ENCODE measurements at regions not wholly inside any gene's neighbourhood (a gene's known extent, or its start where the extent isn't known, plus 50 kb on each side); places are given as distances from the start of the nearest gene placed in this dataset.

DNA sequence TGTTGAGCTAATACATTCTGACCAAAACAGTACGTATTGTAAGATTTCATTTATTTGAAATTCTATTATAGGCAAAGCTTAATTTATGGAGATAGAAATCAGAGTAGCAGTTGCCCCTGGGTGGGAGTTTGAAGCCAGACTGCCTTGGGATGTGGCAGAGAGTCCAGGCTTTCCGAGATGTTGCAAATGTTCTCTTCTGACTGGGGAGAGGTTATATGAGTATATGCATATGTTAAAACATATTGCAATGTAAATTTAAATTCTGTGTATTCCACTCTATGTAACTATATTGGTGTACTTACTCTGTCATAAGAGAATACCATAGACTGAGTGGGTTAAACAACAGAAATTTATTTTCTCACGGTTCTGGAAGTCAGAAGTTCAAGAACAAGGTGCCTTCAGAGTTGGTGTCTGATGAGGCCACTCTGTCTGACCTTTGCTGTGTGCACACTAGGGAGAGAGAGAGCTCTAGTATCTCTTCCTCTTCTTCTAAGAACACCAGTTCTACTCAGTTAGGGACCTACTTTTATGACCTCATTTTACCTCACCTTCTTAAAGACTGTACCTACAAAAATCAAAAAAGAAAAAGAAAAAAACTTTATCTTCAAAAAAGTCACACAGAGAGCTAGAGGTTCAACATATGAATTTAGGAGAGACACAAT is 299.3 kb upstream of the HS3ST1 start:
- no peak for DNase-seq

DNA sequence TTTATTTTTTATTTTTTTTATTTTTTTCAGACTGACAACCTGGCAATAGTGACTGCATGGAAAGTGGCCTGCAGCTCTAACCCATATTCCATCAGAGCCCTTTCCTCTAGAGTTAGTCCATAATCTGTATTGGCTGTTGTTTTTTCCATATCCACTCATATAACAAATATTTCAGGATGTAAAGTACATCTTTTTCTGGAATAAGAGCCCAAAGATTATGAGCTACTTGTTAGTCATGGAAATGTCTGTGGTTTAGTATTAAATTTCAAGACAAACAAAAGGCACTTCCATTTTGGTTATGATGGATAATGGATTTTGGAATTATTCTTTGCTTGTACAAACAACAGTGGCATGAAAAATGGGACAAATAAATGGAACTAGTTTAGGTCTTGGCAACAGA is 296.0 kb upstream of the HS3ST1 start:
- no peak for DNase-seq

DNA sequence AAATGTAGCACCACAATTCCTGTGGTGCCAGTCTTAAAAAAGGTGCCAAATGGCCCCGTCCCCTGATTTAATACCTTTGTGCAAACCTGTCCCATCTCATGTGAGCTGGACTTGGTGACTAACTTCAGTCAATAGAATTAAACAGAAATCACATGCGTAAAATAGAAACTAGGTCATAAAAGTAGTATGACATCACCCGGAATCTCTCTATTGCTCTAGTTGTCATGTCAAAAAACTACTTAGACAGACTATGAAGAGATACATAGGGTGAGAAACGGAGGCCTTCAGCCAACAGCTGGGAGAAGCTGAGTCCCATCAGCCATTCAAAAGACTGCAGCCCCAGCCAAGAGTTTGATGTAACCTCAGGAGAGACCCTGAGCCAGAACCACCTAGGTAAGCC is 293.5 kb upstream of the HS3ST1 start:
- no peak for DNase-seq

DNA sequence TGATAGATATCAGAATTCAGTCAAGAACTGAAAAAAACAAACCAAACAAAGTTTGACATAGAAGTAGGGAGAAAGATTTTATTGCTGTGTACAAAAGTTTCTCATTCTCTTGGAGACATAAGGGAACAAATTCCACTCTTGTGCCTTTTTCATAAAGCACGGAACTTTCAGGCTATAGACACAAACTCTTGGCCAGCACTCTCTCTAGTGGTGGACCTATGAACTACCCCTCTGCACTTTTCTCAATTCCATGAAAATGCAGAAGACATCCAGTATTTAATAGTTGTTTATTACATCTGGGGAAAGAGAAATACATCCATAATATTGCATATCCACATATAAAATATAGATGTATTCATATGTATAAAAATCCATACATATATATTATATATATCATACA is 291.6 kb upstream of the HS3ST1 start:
- DNase-seq: peak in 1 of 6 experiments; percentile 3

DNA sequence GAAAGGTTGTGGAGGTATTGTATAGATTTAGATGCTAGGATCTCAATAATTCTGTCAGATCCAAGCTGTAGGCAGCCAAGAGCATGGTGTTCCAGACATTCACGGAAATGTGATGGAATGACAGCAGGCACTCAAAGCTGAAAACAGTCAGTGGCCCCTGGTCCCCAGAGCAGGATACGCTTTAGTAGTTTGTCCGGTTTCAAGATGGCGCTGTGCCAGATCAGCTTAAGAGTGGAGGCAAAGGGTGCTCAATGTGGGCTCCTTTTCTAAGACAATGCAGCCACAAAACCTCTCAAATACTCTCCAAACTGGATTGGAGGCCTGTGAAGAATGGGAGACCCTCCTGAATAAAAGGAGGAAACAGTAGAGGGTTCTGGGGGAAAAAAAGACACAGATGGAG is 291.2 kb upstream of the HS3ST1 start:
- no peak for DNase-seq

DNA sequence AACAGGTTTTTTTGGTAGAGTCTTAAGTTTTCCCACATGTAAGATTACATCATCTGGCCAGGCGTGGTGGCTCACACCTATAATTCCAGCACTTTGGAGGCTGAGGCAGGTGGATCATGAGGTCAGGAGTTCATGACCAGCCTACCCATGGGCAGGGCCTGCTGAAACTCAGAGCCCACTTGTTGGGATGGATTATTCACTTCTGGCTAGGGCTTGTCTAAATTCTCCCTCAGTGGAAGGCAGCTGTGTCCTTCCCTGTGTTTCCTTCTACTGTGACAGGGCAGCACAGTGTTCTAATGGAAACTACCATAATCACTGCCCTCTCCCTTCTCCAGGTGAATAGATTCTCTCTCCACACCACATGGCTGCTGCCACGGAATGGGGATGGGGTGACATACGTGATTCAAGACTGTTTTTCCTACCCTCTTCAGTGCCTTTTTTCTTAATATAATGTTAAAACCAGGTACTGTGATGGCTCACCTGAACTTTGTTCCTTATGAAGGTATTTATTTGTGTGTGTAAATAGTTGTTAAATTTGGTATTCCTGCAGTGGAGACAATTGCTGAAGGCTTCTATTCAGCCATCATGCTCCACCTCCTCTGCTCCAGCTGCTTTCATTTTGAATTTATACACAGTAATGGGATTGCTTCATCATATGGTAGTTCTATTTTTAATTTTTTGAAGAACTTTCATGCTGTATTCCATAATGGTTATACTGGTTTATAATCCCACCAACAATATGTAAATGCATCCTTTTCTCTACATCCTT is 287.2 kb upstream of the HS3ST1 start:
- DNase-seq: no peak

DNA sequence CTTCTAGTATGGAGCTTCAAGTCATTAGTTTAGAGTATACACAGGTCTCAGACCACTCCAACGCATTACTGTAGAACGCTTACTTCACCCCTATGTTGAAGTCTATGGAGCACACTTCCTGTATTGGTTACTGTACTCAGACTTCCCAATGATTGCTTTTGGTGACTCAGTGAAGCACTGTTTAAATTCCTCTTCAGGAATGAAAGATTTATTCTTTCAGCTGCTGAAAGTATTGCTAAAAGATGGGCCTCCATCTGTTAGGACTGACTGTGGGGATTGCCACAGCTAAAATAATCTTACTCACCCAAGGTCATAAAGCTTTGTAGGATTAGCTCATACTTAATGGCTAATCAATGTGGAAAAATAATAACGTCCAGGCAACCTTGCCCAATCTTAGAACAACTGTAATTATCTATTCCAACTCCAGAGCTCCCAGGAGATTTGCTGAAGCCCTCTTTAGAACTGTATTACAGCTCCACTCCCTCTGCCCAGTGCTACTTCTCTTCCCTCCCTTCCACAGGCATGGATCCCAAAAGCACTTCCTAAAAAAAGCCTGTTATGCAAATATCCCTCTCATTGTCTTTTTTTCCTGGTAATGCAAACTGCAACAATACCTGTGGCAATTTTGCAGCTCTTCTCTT is 281.9 kb upstream of the HS3ST1 start:
- no peak for DNase-seq

DNA sequence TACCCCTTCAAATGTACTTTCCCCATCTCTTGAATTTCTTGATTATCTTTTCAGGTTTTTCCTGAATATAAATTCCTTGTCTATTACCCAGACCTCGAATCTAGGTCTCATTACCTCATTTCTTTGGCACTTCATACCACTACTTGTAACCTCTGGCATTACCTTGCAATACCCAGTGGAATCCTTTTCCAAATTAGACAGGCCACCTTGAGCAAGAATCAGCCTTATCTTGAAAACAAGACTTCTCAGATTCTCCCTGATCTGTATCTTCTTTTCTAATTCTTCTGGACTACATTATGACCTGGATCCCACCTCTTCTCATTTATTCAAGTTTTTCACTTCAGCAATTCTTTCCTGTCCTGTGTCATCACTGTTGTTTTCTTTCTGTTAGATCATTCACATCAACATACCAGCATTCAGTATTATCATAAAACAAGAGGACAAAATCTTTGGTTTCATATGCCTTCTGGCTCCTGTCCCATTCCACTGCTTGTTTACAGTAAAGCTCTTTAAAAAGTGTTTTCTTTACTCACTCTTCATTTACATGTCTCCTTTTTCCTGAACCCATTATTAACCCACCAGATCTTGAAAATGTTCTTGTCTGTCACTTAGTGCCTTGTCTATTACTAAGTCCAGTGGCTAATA is 275.6 kb upstream of the HS3ST1 start:
- DNase-seq: no peak

DNA sequence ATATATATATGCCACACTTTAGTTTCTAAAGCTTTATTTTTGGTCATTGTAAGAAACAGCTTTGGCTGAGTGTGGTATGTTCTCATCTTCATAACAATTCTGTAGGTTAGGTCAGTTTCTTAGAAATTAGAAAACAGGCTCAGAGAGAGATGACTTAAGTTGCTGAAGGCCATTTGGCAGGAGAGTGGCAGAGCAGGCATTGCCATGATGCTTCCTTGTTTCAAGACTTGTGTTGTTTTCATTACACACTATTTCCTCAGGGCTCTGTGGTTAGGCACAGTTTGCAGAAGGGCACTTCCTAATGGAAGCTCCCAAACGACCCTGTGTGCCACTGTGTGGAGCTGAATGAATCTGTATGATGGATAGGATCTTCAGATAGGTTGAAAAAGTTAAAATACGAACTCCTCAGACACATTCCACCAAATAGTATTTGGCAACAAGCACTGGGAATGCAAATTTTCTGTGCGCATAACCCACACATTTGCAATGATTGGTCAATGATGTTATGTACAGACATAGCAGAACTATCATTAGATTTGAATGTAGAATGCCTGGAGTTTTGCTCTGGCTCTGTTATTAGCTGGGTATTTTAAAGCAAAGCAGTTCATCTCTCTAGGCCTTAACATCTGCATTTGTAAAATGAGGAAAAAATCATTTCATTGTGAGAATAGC is 274.3 kb upstream of the HS3ST1 start:
- DNase-seq: no peak

DNA sequence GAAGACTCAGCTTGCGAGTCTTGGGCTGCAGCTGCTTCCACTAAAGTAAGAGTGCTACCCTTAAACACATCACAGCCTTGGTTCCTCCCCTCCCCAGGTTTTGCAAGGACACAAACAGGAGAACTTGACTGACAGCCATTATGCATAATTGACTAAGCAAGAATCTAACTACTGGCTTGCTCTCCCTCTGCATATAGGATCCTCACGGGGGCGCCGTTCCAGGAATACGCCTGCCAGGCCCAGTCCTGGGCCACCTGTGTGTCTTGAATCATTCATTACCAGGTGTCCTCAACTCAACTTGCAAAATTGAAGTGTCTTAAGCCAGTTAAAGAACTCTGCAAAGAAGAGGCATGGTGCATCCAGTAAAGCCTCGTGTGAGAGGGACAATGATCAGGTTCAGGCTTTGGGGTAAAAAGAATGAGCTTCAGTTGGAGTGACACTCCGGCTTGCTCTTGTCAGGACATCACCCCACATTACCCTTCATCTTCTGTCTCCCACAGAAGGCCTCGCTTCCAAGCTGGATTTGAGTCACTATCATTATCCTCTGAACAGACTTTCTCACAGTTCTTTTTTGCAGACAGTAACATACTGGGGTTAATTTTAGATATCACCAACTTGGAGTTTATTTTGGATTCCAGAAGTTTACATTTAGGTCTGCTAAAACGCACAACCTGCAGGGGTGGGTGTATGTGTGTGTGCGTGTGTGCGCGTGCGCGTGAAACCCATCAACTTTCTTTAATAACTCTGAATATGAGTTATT is 273.5 kb upstream of the HS3ST1 start:
- DNase-seq: no peak

DNA sequence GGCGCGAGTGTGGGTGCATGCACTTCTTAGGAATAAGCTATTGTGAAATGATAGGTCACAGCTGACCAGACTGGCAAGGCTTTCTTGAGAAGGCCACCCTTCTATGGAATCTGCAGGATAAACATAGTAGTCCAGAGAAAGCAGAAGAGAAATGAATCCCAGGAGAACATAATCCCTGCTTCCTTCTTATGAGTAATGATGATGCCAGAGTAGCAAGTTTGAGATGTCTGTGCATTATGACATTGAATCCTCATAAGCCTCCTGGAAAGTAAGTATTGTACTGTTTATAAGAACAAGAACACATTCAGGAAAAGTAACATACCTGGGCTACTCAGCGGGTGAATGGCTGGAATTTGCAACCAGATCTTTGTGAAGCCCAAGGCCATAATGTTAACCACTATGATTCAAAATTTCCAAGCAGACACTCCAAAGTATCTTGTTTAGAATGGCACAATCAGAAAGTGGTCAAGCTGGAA is 272.1 kb upstream of the HS3ST1 start:
- DNase-seq: no peak

DNA sequence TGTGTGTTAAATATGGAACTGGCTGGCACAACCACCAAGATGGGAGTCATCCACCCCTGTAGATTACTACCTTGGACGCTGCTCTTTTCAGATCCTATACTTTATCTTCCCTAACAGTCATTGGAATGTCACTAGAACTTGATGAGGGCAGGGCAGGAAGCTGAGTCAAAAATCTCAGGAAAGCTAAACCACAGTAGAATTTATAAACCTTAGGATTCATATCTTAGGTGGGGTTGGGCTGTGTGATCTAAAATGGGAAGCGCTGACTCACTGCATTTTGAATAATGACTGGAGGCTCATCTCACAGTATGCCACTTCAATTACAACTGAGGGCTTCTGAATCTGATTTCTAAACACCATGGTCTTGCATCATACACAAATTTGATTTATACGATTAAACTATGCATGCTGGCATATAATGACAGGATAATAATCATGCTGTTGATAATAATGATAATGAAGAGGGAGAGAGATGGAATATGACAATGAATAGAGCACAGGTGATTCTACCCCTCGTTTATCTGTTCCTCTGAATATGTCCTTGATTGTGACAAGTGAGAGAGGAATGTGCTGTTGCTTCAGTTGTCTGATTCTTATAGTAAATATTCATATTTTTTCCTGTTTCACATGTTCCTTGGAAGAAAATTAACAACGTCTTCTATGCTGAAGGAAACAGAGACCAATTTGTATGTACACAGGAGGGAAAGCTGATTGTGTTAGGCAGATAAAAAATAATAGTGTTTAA is 270.3 kb upstream of the HS3ST1 start:
- no peak for DNase-seq

DNA sequence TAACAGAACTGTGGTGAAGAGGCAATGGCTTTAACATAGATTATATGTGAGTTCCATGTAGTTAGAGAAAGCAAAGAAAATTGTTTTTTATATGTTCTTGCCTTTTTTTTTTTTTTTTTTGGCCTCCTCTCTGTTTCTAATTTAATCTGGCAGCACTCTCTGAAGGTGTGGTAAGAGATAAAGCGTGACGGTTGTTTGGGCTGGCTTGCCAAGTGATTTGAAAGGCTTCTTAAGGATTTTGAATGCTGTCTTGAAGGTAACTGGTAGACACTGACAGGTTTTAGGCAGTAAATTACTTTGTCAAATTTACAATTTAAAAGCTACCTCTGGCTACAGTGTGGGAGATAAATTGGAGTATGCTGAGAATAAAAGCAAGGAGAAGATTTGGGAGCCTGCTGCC is 269.3 kb upstream of the HS3ST1 start:
- no peak for DNase-seq

DNA sequence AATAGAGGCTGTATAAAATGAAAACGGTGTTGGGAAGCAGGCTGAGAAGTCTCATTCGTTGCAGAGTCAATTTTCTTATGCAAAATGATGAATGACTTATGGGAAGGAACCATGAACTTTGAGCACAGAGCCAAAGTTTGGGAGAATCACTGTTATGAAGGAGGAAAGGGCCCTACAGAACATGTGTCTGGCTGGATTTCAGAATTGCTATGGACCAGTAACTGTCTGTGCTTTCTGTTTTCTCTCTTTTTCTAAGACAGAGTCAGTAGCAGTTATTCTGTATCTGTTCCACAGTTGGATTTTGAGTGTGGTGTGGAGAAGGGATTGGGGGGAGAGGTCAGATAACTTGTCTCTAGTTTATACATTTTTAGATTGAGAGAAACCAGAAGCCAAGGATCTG is 265.0 kb upstream of the HS3ST1 start:
- DNase-seq: no peak

DNA sequence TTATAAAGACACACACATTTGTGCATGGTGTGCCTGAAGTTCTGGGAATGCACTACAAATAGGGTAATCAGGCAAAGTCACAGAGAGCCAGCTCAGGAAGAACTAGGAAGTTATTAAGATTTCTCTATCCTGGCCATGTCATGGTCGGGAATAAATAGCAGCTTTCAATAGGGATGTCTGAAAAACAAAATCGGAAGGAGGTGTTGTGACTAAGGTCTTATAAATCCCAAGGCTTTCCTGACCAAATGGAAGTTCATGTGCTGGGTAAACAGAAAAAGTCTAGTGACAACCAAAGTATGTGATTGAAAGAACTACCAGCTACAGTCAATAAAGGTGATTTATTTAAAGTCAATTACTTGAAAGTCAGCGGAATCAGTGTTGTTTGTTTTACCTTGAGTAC is 262.5 kb upstream of the HS3ST1 start:
- no peak for DNase-seq

DNA sequence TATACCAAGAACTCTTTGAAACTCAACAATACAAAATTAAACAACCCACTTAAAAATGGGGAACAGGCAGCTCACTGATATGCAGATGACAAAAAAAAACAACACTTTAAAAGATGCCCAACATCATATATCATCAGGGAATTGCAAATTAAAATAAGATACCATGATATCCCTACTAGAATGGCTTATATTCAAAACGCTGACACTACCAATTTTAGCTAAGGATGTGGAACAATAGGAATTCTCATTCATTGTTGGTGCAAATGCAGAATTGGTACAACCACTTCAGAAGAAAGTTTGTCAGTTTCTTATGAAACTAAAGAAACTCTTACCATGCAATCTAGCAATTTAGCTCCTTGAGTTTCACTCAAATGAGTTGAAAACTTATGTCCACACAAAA is 259.0 kb upstream of the HS3ST1 start:
- DNase-seq: no peak

DNA sequence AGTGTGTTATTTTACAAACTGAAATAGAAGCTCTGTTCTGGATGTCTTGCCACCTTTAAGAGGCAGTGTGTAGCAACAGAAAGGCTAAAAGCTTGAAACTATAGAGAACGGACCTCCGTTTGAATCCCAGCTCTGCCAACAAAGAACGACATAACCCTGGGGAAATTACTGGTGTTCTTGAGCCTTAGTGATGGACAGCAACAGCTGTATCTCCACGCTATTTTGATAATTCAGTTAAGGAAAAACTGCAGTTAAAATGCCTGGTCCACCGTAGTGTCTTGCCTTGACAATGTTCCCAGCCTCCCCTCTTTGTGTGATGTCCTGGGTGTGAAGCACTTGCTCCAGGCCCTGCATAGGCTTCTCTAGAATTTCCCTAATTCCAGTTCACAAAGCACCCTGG is 256.8 kb upstream of the HS3ST1 start:
- DNase-seq: no peak

DNA sequence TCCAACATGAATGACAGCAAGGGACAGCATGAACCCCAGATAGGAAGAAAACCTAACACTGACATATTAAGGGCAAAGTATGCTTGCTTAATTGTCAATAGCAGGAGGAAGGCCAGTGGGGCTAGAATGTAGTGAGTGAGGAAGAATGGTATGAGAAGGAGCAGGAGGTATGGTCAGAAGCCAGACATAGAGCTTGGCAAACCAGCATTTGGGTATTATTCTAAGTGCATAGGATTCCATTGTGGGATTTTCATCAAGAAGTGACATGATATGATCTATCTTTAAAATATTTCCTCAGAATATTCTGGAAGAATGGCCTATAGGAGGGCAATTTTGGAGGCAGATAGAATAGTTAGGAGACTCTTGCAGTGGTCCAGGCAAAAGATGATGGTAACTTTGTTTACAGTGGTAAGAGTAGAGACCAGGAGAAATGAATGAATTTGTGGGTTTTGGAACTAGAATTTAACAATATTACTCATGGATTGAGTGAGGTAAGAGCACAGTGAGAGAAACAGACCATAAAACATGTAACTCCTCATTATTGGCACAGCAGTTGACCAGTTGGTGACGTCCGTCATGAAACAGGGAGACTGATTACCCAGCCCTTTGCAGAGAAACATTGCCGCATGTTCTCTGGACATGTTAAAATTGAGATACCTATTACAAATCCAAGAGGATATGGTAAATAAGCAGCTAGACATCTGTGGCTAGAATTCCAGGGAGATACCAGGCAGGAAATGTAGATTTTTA is 246.5 kb upstream of the HS3ST1 start:
- no peak for DNase-seq

DNA sequence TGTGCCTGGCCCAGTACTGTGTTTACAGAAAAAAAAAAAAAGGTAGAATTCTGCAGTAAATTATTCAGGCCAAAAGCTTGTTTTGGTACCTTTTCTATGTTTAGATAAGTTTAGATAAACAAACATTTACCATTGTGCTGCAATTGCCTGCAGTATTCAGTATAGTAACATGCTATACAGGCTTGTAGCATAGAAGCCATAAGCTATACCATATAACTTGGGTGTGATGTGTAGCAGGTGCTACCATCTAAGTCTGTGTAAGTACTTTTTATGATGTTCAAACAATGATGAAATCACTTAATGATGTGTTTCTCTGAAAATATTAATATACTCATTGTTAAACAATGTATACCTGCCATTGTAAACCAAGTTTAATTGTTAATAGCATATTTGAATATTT is 241.6 kb upstream of the HS3ST1 start:
- no peak for DNase-seq

DNA sequence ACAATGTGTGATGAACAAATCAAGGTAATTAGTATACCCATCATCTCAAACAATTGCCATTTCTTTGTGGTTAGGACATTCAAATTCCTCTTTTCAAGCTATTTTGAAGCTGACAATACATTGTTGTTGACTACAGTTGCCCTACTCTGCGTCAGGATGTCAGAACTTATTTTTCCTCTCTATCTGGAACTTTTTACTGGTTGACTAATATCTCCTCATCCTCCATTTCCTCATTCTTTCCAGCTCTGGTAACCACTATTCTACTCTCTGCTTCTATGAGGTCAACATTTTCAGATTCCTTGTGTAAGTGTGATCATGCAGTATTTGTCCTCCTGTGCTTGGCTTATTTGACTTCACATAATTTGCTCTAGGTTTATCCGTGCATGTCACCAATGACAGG is 240.5 kb upstream of the HS3ST1 start:
- no peak for DNase-seq

DNA sequence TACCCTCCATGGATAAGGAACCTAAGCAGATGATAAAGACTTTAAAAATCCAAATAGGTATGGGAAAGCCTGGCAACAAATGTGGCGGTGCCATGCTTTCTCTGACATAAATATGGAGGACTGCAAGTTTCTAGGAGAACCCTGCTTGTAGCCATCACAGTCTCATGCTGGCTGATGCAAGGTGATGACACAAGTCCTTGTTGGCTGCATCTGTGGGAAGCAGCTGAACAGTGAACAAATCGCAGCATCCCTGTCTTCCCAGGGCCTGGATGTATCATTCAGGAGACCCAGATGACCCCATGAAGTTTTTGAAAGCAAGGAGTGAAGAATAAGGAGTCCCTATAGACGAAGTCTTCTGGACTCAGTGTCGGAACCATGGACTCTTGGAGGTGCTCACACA is 234.4 kb upstream of the HS3ST1 start:
- DNase-seq: no peak
